ENCODE measurements at regions not wholly inside any gene's neighbourhood (a gene's known extent, or its start where the extent isn't known, plus 50 kb on each side); places are given as distances from the start of the nearest gene placed in this dataset.
A peak's percentile ranks its signal among the peaks of the same experiment; 100 is the strongest.

DNA sequence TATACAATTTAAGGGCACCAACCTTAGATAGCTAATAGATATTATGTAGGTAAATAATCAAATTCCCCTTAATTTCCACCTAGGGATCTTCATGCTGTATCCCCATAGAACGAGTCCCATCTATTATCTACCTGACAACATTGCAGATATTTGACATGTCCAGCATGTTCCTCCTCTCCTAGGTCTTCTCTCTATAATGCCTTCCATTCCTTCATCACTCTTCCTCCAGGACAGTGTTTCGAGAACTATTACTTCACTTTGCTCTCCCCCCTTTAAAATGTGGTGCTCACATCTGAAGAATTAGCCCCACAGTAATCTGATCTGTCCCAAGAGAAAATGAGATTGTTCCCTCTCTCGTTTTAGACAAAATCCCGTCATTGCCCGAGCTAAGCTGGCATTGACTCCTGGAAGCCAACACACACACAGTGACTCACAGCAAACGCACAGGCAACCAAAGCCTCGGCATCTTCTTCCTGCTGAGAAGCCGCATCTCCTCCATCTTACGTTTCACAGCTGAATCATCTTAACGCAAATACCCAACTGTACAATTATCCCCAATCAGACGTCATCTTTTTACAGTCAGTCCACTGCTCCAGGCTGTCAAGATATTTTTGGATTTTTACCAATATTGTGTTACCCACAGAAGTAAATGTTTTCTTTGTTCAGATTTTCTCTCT is 162.9 kb upstream of the AGAP1 start (continued):
- TF ChIP-seq, protein P1, sequence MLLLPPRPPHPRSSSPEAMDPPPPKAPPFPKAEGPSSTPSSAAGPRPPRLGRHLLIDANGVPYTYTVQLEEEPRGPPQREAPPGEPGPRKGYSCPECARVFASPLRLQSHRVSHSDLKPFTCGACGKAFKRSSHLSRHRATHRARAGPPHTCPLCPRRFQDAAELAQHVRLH (tag by site-specific recombination; IDR thresholded peaks at IDR 0.05), result no peak
- TF ChIP-seq, protein P2, sequence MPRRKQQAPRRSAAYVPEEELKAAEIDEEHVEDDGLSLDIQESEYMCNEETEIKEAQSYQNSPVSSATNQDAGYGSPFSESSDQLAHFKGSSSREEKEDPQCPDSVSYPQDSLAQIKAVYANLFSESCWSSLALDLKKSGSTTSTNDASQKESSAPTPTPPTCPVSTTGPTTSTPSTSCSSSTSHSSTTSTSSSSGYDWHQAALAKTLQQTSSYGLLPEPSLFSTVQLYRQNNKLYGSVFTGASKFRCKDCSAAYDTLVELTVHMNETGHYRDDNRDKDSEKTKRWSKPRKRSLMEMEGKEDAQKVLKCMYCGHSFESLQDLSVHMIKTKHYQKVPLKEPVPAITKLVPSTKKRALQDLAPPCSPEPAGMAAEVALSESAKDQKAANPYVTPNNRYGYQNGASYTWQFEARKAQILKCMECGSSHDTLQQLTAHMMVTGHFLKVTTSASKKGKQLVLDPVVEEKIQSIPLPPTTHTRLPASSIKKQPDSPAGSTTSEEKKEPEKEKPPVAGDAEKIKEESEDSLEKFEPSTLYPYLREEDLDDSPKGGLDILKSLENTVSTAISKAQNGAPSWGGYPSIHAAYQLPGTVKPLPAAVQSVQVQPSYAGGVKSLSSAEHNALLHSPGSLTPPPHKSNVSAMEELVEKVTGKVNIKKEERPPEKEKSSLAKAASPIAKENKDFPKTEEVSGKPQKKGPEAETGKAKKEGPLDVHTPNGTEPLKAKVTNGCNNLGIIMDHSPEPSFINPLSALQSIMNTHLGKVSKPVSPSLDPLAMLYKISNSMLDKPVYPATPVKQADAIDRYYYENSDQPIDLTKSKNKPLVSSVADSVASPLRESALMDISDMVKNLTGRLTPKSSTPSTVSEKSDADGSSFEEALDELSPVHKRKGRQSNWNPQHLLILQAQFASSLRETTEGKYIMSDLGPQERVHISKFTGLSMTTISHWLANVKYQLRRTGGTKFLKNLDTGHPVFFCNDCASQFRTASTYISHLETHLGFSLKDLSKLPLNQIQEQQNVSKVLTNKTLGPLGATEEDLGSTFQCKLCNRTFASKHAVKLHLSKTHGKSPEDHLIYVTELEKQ (tag by site-specific recombination; IDR thresholded peaks at IDR 0.05; ENCODE audit: borderline replicate concordance), result peak; percentile 55; the same call in 1 of the 2 replicates
- TF ChIP-seq ZNF155 (tag by site-specific recombination; IDR thresholded peaks at IDR 0.05), result no peak
- TF ChIP-seq, protein P3, sequence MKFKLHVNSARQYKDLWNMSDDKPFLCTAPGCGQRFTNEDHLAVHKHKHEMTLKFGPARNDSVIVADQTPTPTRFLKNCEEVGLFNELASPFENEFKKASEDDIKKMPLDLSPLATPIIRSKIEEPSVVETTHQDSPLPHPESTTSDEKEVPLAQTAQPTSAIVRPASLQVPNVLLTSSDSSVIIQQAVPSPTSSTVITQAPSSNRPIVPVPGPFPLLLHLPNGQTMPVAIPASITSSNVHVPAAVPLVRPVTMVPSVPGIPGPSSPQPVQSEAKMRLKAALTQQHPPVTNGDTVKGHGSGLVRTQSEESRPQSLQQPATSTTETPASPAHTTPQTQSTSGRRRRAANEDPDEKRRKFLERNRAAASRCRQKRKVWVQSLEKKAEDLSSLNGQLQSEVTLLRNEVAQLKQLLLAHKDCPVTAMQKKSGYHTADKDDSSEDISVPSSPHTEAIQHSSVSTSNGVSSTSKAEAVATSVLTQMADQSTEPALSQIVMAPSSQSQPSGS (tag by site-specific recombination; IDR thresholded peaks at IDR 0.05; ENCODE audit: low read depth), result peak; percentile 12; the same call in 1 of the 2 replicates
- TF ChIP-seq ZNF416 (tag by site-specific recombination; IDR thresholded peaks at IDR 0.05), result no peak
- no peak for TF ChIP-seq ZNF624 (tag by site-specific recombination; IDR thresholded peaks at IDR 0.05)
- TF ChIP-seq ZNF19 (tag by site-specific recombination; IDR thresholded peaks at IDR 0.05; ENCODE audit: low read depth), result no peak
- no peak for TF ChIP-seq ZNF324 (tag by site-specific recombination; IDR thresholded peaks at IDR 0.05)
- no peak for TF ChIP-seq ZFHX2 (tag by site-specific recombination; conservative IDR thresholded peaks at IDR 0.05)
- TF ChIP-seq, protein P4, sequence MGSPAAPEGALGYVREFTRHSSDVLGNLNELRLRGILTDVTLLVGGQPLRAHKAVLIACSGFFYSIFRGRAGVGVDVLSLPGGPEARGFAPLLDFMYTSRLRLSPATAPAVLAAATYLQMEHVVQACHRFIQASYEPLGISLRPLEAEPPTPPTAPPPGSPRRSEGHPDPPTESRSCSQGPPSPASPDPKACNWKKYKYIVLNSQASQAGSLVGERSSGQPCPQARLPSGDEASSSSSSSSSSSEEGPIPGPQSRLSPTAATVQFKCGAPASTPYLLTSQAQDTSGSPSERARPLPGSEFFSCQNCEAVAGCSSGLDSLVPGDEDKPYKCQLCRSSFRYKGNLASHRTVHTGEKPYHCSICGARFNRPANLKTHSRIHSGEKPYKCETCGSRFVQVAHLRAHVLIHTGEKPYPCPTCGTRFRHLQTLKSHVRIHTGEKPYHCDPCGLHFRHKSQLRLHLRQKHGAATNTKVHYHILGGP (tag by site-specific recombination; IDR thresholded peaks at IDR 0.05), result no peak
- TF ChIP-seq, protein P5, sequence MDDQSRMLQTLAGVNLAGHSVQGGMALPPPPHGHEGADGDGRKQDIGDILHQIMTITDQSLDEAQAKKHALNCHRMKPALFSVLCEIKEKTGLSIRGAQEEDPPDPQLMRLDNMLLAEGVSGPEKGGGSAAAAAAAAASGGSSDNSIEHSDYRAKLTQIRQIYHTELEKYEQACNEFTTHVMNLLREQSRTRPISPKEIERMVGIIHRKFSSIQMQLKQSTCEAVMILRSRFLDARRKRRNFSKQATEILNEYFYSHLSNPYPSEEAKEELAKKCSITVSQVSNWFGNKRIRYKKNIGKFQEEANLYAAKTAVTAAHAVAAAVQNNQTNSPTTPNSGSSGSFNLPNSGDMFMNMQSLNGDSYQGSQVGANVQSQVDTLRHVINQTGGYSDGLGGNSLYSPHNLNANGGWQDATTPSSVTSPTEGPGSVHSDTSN (CRISPR knock-in tag; IDR thresholded peaks at IDR 0.05), result no peak
- no peak for TF ChIP-seq ZNF791 (tag by site-specific recombination; IDR thresholded peaks at IDR 0.05)
- no peak for TF ChIP-seq MEIS1 (CRISPR knock-in tag; IDR thresholded peaks at IDR 0.05; ENCODE audit: borderline replicate concordance)
- TF ChIP-seq GLI4 (tag by site-specific recombination; IDR thresholded peaks at IDR 0.05), result no peak
- no peak for TF ChIP-seq EGR2 (tag by site-specific recombination; IDR thresholded peaks at IDR 0.05; ENCODE audit: low read depth)
- TF ChIP-seq, protein P6, sequence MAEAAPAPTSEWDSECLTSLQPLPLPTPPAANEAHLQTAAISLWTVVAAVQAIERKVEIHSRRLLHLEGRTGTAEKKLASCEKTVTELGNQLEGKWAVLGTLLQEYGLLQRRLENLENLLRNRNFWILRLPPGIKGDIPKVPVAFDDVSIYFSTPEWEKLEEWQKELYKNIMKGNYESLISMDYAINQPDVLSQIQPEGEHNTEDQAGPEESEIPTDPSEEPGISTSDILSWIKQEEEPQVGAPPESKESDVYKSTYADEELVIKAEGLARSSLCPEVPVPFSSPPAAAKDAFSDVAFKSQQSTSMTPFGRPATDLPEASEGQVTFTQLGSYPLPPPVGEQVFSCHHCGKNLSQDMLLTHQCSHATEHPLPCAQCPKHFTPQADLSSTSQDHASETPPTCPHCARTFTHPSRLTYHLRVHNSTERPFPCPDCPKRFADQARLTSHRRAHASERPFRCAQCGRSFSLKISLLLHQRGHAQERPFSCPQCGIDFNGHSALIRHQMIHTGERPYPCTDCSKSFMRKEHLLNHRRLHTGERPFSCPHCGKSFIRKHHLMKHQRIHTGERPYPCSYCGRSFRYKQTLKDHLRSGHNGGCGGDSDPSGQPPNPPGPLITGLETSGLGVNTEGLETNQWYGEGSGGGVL (tag by site-specific recombination; IDR thresholded peaks at IDR 0.05), result peak; percentile 53; the same call in 1 of the 2 replicates
- TF ChIP-seq ZNF558 (tag by site-specific recombination; IDR thresholded peaks at IDR 0.05), result no peak
- no peak for TF ChIP-seq KLF9 (tag by site-specific recombination; IDR thresholded peaks at IDR 0.05; ENCODE audit: low read depth)
- no peak for TF ChIP-seq ZNF530 (tag by site-specific recombination; IDR thresholded peaks at IDR 0.05; ENCODE audit: low read depth)

Data from HEK293 (cell line).